Activated CD4-positive, alpha-beta T cell treated with anti-CD3 and anti-CD28 coated beads for 24 hours (primary cell): ENCODE measurements at regions not wholly inside any gene's neighbourhood (a gene's known extent, or its start where the extent isn't known, plus 50 kb on each side); places are given as distances from the start of the nearest gene placed in this dataset.

Experiments
- DNase-seq, 2 donors: peaks; one replicate each; pipeline ENCODE4 v3.0.0-alpha.2; 2020; ENCODE audit warnings: low read depth in 2 of 2

- no peak for DNase-seq
Observed at GRCh38 chr14:101369916-101370592, 191.2 kb upstream of the DIO3 start.

DNA sequence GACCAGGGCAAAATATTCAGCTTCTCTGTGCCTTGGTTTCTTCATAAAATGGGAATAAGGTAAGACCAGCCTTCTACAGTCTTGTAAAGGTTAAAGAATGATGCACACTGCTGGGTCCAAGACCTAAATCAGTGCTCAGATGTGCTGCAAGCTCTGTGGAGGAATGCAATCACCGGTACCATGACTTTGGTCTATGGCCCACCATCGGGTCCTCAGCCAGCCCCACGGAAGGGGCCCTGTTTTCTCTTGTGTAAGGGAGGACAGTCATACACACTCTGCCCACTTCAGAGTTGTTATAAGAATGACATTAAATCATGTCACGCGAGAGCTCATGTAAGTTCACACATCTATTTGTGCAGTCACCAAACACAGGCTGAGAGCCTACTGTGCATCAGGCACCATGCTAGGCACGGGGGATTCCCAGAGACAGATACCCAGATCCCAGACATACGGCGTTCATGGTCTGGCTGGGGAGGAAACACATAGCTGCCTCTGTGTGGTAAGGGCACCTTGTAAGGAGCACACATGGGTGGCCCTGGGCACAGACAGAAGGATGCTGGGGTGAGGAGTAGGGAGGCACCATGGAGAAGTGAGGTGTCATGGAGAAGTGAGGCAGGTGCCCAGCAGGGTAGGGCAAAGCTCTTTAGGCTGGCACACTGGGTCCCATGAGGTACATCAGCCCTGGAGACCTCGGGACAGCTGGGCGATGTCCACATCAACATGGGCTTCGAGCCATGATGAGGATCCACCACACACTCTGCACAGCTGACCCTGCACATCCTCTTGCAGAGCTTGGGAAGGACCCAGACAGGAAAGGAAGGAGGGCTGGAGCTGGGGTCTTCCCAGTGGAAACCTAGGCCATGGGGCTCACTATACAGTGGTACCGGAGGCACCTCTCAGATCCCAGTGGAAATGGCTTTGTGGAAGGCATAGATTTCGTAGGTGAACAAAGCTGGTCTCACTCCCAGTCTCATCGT lies 190.4 kb upstream of the DIO3 start:
- no peak for DNase-seq

GRCh38 chr14:101371799-101372793 lies 189.2 kb upstream of the DIO3 start:
- DNase-seq = no peak

DNA sequence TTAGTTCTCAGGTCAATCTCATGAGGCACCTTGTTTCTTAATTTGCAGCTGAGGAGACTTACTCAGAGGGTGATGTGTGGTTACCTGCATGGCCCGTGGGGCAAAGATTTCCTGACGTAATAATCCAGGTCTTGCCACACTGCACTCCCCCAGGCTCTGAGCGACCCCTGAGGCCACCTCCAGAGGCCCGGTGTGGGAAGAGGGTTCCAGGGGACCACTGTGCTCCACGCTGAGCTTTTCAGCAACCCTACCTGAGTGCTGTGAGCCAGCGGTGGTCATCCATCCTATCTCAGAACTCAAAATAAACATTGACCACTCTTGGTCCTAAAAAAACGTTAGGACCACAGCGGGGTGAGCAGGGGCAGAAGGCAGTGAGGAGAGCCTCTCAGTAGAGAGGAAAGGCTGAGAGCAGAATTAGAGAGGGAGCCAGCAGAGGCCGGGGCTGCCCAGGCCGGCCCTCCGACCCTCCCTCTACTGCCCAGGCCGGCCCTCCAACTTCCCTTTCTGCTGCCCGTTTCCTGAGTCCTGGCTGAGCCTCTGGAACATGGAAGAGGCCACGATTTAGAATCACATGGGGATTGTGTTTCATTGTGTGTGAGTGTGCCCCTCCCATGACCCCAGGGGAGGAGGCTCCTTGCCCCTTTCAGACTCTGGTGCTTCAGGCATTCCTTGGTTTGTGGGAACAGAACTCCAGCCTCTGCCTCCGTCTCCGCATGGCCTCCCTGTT lies 188.2 kb upstream of the DIO3 start:
- DNase-seq = no peak

GRCh38 chr14:101373690-101374295 lies 187.5 kb upstream of the DIO3 start:
- no peak for DNase-seq

DNA sequence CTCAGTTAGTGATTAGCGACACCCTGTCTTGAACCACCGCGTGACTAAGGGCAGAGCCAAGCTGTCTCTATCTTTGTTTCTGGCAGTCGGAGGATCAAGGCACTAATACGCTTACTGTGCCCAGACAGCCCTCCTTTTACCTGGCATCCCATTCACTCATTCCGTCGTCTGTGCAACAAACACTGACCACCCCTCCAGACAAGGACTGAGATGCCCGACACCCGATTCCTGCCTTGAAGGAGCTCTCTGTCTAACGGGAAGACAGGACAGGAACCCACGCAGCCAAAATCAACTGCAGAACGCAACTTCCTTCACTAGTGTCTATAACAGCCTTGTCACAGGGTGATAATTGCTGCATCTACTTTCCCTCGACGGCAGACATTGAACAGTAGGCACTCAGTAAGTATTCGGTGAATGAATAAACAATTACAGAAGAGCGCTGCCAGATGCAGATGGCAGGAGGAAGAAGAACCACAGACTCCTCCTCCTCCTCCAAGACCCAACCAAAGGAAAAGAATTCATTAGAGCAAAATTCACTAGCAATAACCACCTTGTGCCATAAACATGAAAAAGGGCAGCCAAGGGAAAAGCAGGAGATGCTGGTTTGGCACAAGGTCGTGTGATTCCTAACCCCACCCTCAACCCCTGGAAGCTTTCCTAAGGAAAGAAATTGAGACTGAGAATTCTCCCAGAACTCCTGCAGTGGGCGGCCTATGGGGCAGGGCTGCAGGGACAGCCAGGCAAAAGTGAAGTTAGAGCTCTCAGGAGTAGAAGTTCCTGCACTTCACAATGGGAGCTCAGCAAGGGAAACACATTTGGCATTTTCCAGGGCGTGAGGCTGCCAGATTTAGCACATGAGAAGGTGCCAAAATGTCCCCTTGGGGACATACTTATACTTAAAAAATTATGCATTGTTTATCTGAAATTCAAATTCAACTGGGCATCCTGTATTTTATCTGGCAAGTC lies 186.6 kb upstream of the DIO3 start:
- DNase-seq = no peak

- DNase-seq = no peak
Observed at GRCh38 chr14:101377069-101377468, 184.2 kb upstream of the DIO3 start.

DNA sequence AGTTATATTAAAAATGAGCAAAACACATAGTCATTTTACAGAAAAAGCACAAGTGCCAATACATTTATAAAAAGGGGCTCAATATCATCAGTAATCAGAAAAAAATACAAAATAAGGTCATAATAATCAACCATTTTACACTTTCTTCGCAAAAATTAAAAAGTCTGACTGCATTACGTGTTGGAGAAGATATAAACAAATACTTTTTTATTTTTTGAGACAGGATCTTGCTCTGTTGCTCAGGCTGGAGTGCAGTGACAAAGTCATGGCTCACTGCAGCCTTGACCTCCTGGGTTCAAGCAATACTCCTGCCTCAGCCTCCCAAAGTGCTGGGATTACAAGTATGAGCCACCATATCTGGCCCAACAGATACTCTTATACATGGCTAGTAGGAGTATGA lies 181.5 kb upstream of the DIO3 start:
- DNase-seq = no peak

DNA sequence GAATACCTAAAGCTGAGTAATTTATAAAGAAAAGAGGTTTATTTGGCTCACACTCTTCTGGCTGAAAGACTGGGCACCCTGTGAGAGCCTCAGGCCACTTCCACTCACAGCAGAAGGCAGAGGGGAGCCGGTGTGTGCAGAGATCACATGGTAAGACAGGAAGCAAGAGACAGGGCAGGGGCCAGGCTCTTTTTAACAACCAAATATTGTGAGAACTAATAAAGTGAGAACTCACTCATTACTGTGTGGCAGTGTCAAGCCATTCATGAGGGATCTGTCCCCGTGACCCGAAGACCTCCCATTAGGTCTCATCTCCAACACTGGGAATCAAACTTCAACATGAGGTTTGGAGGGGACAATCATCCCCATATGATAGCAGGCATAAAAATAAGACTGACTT lies 180.8 kb upstream of the DIO3 start:
- no peak for DNase-seq

DNA sequence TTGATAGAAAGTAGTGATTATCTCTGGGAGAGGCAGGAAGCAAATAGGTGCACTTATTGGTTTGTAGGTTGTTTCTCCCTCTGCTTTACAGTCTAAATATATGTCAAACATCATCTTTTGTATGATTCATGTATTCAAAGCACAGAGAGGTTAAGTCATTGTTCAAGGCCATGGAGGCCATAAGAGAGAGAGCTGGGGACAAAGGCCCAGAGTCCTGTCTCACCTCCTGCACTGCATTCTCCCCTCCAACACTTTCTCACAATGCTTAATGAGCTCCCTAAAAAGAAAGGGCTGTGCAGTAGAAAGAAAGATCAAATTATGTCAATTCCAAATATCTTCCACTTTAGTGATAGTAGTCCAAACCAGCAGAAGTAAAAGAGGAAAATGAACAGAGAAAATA lies 180.4 kb upstream of the DIO3 start:
- DNase-seq = no peak

GRCh38 chr14:101383737-101384338 lies 177.5 kb upstream of the DIO3 start:
- DNase-seq = no peak

GRCh38 chr14:101394374-101394773 lies 166.9 kb upstream of the DIO3 start:
- no peak for DNase-seq

- DNase-seq = no peak
Observed at GRCh38 chr14:101395779-101396178, 165.5 kb upstream of the DIO3 start.

GRCh38 chr14:101397206-101397605 lies 164.1 kb upstream of the DIO3 start:
- DNase-seq = no peak

- no peak for DNase-seq
Observed at GRCh38 chr14:101398011-101398410, 163.3 kb upstream of the DIO3 start.

DNA sequence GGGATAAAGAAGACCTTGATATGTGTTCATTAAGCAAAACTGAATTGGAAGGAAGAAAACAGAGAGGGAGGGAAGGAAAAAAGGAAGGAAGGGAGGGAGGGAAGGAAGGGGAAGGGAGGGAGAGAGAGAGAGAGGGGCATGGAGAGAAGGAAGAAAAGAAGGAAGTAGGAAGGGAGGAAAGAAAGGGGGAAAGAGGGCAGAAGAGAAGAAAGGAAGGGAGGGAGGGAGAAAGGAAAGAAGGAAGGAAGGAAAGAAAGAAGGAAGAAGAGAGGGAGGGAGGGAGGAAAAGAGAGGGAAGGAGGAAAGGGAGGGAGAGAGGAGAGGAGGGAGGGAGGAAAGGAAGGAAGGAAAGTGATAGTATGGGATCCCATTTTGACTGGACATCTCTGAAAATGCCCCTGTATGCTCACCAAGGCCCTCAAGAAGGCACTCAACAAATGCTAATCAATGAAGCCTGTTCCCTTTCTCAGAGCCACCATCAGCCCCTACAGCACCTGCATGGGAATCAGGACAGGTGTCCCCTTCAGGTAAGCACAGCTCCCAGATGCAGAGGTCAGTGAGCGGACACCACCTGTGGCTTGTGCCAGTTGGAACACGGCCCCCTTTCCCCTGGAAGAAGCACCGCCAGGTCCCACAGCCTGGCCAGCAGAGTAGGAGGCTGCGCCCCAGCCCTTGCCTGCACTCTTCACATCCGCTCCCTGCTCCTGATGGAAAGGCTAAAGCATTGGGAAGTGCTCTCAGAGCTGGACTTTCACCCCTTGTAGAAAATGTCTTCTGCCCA lies 161.4 kb upstream of the DIO3 start:
- no peak for DNase-seq

DNA sequence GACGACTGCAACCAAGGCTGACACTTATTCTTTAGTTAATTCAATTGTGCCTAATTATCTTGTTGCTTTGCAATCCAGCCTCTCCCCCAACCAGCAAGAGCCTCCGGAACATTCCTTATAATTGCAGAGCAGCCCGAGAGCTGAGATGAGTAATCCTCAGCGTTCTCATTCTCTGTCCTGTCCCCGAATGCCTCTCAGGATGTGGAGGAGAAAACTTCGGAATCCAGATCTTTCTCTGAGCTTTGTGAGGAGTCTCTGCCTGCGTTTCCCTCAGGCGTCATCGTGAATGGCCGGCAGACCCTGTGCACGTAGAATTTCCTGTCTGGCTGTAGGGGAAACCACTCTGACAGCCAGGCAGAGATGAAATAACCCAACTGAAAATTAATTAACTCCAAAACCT lies 160.5 kb upstream of the DIO3 start:
- no peak for DNase-seq

GRCh38 chr14:101402936-101403660 lies 158.2 kb upstream of the DIO3 start:
- no peak for DNase-seq
